Hippocampal formation (tissue), 2 donors: ENCODE measurements at regions not wholly inside any gene's neighbourhood (a gene's known extent, or its start where the extent isn't known, plus 50 kb on each side); places are given as distances from the start of the nearest gene placed in this dataset.
A peak's percentile ranks its signal among the peaks of the same experiment; 100 is the strongest.
"Not testable (repeated sequence)": the region's sequence is repeated elsewhere in the genome, so short reads cannot be mapped to it uniquely, and the experiment has no call there.

Source experiments
- DNase-seq, 2 donors: peaks; one replicate each; lab custom pipeline; 2025; lab: John Stamatoyannopoulos, UW

DNA sequence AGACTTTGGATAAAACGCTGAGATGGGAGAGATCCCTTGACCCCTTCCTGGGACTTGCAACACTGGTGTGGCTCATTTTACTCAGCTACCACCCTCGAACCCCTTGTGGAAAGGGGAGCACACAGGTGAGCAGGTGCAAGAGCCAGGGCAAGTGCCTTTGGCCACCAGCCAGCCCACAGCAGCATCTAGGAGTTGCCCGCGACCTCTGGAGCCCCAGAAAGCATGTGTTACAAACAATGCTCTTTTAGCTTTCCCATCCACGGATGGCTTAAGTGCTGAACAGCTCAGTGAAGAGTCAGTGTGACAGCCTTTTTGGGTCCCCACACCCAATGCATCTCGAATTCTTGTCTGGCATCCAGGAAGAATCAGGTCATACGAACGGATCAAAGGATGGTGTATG, 197.8 kb downstream of the MEMO1 start:
- DNase-seq: no peak

DNA sequence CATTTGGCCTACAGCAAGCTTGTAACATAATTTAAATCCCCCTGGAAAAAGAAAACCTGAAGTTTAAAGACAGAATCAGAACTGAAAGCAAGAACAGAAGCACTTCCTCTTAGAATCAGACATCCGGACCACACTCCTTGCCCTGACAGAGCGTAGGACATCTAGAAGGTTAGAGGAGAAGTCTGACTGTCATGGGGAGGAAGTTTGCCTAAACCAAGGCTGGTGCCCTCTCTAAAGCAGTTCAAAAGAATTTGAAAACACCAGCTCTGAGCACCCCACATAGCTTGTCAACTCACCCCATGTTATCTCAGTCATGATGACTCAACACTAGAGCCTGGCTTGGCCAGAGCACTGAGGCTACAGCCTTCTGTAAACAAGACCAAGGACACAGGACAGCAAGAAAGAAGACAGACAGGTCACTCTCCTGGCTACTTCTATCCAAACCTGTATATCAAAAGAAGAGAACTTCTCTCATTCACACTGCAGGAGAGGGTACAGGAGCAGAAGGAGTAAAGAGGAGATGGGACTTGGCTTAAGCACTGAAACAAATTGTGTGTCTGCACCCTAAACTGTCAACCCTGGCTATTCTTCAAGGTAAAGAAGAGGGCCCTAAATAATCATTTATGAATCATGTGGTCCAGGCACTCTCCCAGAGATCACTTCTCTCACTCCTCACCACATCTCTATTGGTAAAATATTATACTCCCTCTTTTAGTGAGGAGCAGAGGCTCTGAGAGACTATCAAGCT, 198.6 kb downstream of the MEMO1 start:
- peak; percentile 0 to 1 for DNase-seq

DNA sequence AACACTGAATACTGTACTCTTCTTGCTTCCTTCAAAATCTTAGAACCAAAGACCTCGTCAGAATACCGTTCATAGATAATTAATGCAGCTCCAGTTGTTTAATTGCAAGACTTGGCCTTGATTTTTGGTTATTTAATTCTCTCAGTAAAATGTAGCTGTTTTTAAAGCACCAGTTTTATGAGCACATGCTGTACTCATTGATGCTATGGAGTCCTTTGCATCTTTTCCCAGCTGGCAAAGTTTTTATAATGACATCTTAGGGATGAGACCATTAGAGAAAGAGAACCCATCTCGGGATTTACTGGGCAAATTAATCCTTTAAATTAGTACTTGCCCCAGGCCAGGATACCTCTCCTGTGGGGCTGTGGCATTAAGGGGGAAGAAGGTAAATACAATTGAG, 199.3 kb downstream of the MEMO1 start:
- no peak for DNase-seq

DNA sequence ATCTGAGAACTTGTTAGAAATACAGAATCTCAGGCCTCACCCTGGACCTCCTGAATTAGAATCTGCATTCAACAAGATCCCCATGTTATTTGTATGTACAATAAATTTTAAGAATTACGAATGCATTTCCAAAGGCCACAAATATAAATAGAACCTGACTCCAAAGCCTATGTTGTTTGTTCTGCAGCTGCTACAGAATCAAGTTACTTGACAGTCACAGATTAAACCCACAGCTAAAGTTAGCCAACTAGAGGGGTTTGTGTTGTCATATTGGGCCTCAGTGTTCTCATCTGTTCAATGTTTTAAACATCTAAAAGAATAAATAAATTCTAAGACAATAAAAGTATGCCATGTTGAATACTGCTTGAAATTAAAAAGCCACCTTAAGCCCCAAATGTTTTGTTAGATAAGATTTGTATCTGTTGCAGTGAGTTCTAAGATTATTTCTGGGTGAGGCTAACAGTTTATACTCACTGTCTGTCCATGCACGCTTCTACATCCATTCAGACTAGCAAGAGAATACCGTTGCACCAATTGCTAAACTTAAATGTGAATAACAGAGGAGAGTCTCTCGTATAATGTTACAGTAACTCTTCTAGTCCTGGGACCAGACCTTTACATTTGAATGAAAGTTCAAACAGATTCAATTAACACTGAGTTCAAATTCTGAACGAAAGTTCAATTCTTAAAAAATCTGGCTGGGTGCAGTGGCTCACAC, 200.4 kb downstream of the MEMO1 start:
- no peak for DNase-seq

DNA sequence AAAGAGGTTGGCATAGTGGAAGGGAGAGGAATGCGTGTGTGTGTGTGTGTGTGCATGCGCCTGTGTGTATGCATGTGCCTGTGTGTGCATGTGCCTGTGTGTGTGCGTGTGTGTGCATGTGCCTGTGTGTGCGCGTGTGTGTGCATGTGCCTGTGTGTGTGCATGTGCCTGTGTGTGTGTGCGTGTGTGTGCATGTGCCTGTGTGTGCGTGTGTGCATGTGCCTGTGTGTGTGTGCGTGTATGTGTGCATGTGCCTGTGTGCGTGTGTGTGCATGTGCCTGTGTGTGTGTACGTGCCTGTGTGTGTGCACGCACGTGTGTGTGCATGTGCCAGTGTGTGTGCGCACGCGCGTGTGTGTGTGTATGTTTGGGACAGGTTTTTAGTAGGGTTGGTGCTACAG, 205.1 kb downstream of the MEMO1 start:
- DNase-seq: no peak

DNA sequence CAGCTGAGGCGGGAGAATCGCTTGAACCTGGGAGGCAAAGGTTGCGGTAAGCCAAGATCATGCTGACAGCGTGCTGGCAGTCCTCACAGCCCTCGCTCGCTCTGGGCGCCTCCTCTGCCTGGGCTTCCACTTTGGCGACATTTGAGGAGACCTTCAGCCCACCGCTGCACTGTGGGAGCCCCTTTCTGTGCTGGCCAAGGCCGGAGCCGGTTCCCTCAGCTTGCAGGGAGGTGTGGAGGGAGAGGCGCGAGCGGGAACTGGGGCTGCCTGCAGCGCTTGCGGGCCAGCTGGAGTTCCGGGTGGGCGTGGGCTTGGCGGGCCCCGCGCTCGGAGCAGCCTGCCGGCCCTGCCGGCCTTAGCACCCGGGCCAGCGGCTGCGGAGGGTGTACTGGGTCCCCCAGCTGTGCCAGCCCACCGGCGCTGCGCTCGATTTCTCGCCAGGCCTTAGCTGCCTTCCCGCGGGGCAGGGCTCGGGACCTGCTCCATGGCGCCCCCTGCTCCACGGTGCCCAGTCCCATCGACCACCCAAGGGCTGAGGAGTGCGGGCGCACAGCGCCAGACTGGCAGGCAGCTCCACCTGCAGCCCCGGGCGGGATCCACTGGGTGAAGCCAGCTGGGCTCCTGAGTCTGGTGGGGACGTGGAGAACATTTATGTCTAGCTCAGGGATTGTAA, 207.2 kb downstream of the MEMO1 start:
- DNase-seq: not testable (repeated sequence)

DNA sequence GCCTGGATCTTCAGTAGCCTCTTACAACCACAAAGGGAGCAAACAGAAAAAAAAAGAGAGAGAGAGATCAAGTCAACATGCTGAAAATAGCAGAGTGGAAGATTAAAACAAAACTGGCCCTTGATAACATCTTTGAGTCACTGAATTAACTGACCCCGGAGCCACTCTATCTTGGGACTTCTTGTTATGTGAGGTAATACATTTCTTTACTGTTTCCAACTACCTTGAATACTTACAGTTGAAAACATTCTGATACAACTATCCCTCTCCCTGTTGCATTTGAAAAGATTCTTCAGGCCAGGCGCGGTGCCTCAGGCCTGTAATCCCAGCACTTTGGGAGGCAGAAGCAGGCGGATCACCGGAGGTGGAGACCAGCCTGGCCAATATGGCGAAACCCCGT, 208.1 kb downstream of the MEMO1 start:
- no peak for DNase-seq

DNA sequence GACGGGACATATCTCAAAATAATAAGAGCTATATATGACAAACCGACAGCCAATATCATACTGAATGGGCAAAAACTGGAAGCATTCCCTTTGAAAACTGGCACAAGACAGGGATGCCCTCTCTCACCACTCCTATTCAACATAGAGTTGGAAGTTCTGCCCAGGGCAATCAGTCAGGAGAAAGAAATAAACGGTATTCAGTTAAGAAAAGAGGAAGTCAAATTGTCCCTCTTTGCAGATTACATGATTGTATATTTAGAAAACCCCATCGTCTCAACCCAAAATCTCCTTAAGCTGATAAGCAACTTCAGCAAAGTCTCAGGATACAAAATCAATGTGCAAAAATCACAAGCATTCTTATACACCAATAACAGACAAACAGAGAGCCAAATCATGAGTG, 211.5 kb downstream of the MEMO1 start:
- not testable (repeated sequence) for DNase-seq

DNA sequence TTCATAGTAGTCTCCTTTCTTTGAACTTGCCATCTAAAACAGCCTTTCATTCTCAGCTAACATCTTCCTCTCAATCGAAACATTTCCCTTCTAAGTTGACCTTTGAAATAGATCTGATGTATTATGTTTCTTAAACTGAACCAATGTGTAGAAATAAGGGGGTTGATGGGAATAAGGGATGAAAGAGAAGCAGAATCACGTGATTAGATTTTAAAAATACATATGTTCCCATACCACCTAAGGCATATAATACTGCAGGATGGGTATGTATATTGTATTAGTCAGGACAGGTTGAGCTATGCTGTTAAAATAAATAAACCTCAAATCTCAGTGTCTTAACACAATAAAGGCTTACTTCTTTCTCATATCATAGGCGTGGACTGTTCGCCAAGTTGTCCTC, 207.5 kb upstream of the SRD5A2 start:
- no peak for DNase-seq

DNA sequence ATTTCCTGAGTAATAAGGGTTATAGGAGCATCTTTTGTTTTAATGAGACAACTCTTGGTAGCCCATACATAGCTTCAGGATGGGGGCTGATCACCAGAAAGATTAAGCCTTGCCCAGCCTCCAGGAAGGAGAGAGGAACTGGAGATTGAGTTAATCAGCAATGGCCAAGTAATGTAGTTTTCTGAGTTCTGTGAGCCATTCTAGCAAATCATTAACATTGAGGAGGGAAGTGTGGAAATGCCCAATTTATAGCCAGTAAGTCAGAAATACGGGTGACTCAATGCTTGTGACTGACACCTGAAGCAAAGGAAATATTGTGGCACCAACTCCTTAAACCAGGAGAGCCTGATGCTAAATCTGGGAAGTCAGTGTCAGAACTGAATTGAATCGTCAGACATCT, 205.1 kb upstream of the SRD5A2 start:
- no peak for DNase-seq

DNA sequence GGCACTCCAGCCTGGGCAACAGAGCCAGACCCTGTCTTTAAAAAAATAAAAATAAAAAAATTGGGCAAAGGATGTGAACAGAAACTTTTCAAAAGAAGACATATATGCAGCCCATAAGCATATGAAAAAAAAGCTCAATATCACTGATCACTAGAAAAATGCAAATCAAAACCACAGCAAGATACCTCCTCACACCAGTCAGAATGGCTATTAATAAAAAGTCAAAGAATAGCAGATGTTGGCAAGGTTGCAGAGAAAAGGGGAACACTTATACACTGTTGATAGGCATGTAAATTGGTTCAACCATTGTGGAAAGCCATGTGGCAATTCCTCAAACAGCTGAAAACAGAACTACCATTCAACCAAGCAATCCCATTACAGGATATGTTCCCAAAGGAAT, 204.1 kb upstream of the SRD5A2 start:
- no peak for DNase-seq

DNA sequence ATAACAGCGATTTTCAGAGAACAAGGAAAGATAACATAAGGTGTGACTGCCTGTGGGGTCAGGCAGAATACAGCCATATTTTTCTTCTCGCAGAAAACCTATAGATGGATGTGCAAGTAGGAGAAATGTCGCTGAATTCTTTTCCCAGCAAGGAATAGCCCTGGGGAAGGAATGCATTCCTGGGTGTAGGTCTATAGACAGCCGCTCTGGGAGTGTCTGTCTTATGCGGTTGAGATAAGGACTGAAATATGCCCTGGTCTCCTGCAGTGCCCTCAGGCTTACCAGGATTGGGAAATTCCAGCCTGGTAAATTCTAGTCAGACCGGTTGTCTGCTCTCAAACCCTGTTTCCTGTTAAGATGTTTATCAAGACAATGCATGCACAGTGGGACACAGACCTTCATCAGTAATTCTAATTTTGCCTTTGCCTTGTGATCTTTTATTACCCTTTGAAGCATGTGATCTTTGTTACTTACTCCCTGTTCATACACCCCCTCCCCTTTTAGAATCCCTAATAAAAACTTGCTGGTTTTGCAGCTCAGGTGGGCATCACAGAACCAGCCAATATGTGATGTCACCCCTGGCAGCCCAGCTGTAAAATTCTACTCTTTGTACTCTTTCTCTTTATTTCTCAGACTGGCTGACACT, 202.8 kb upstream of the SRD5A2 start:
- DNase-seq: not testable (repeated sequence)

DNA sequence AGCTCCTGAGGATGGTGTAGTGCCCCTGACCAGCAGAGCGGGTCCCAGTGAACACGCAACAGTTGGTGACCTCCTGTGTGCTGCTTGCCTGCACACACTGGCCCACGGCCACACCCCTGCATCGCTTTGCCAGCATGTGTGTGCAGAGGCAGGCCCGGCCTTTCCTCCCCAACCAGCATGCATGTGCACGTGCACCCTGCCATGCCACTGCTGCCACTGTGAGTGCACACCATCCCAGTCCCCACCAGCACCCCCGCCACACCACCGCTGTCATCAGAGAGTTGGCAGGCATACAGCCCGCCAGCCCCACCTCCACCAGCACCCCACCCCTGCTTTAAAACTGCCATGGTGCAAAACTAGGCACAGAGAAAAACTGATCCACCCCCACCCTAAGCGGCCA, 197.4 kb upstream of the SRD5A2 start:
- no peak for DNase-seq

DNA sequence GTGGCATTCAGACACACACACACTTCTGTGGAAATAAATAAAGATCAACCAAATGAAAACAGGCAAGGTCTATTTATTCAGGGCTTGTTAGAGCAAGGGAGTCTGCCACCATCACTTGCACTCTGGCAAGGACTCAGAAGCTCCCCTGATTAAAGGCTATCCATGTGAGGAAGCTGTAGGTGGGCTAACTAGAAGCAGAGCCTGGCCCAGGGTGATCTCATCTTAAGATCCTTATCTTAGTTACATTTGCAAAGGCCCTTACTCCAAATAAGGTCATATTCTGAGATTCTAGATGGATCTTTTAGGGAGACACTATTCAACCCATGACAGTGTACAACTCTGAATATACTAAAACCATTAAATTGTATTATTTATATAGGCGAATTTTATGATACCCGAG, 190.0 kb upstream of the SRD5A2 start:
- DNase-seq: no peak

DNA sequence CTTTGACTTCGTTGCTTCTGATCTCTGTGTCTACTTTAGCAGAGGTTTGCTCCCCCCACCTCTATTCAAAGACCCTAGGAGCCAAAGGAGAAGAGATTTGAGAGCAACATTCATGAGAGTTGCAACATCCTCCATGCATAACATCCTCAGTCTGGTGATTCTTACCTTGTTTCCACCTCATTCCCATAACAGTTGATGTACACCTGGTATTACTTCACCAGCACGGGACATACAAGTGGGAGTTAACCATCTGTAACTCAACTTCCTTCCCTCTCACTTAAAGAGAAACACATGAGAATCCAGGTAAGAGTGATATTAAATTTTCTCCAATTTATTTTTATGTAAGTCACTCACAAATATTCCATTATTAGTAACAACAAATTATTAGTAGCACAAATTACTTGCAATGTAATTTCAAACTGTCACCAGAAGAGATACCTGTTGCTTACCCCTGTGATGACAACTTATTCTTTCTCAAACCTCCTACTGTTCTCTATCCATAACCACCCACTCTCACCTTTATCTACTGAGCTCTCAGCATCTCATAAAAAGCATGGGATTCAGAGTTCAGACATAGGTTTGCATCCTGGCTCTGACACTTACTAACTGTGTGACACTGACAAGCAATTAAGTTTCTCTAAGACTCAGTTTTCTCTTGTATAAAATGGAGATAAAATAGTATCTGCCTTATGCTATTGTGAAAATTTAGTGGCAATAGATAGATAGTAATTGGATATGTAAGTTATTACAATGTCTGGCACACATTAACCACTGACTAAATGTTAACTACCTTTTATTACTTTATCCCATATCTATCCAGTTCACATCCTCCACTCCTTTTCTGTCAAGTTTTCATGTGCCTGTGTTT, 184.6 kb upstream of the SRD5A2 start:
- no peak for DNase-seq

DNA sequence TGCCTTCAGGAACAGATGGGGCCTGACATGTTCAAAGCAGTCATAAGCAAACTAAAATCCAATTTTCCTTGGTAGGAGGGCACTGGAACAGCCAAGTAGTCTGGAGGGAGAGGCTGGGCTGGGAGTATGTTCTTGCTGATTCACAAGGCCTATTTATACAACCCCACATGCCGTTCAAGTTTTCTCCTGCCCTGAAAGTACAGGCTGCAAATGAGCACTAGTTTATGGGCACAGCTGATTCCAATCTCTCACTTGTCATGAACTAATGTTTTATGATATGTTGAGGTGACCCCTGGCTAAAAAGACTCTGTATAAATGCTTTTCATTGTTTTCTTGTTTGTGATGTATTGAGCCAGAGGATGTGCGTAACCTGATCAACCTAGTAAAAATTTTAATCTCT, 183.4 kb upstream of the SRD5A2 start:
- DNase-seq: no peak

DNA sequence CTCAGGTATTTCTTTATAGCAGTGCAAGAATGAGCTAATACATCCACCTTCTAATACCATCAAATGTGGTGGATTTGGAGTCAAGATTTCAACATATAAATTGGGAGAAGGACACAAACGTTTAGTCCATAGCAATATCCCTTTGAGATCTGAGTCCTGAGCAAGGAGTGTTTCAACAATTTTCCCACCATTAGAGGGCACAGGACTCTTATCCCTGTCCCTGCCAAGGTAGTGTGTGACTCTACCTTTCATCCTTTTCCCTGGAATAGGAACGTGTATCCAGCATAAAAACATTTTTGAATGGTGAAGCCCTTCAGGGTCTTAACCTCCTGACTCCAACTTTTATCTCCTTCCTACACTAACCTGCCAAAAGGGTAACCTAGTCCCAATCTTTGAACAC, 181.3 kb upstream of the SRD5A2 start:
- DNase-seq: no peak

DNA sequence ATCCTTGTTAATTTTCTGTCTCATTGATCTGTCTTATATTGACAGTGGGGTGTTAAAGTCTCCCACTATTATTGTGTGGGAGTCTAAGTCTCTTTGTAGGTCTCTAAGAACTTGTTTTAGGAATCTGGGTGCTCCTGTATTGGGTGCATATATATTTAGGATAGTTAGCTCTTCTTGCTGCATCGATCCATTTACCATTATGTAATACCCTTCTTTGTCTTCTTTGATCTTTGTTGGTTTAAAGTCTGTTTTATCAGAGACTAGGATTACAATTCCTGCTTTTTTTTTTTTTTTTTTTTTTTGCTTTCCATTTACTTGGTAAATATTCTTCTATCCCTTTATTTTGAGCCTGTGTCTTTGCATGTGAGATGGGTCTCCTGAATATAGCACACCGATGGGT, 176.6 kb upstream of the SRD5A2 start:
- DNase-seq: not testable (repeated sequence)

DNA sequence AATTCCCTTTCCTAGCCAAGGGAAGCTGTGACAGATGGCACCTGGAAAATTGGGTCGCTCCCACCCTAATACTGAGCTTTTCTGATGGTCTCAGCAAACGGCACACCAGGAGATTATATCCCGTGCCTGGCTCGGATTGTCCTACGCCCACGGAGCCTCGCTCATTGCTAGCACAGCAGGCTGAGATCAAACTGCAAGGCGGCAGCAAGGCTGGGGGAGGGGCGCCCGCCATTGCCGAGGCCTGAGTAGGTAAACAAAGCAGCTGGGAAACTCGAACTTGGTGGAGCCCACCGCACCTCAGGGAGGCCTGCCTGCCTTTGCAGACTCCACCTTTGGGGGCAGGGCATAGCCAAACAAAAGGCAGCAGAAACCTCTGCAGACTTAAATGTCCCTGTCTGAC, 168.0 kb upstream of the SRD5A2 start:
- not testable (repeated sequence) for DNase-seq

DNA sequence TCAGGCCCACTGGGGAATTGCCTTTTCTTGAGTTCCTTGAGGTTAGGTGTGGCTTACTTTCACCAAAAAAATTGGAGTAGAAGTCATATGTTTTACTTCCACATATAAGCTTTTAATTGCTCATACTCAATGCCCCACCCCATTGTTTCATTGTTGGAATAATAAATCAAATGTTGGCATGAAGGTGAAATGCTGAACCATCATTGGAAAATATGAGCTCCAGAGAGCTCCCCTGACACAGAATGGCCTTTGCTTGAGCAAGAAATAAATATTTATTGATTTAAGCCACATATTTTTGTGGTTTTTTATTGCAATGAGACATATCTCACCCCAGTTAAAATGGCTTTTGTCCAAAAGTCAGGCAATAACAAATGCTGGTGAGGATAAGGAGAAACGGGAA, 167.3 kb upstream of the SRD5A2 start:
- DNase-seq: no peak

DNA sequence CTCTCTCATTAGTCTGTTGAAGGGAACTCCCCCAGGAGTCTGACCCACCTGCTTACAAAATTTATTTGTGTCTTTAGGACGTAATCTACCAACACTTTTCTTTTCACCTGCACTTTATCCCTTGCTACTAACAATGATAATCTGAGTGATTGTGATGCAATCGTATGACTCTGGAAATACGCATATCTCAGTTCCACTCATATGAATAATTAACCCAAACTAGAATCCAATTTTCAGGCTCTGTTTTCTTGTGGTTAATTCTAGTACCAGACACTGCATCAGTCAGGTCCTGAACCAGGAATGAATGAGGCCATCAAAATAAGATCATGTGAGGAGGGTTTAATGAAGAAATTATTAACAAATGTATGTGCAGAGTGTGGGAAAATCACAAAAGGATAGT, 158.4 kb upstream of the SRD5A2 start:
- DNase-seq: no peak
